Astrocyte of the cerebellum (primary cell): ENCODE measurements at regions not wholly inside any gene's neighbourhood (a gene's known extent, or its start where the extent isn't known, plus 50 kb on each side); places are given as distances from the start of the nearest gene placed in this dataset.

Experiments
- DNase-seq: peaks from one replicate; pipeline ENCODE4 v3.0.0-alpha.2; 2011; ENCODE audit warnings: low read depth
- H3K4me3 ChIP-seq: 2 replicates; pipeline ENCODE4 v1.5.1; 2011; ENCODE audit warnings: mild to moderate bottlenecking, low read depth, low read length, moderate library complexity
- CTCF ChIP-seq: IDR thresholded peaks from 2 replicates; pipeline ENCODE4 v1.5.1; 2012; ENCODE audit warnings: low read length, low read depth, moderate library complexity, mild to moderate bottlenecking; ENCODE audit errors: missing control alignments
- in situ Hi-C: cut with HindIII; loops from 2 replicates; pipeline ENCODE4 v1.10.0; 2017; ENCODE audit warnings: low sequenced_read_pairs

GRCh38 chr3:141814375-141814774 is 51.2 kb downstream of the GRK7 start:
- no peak overlapping the region for H3K4me3 ChIP-seq
- no peak for DNase-seq
- no peak for TF ChIP-seq CTCF
- in situ Hi-C loops = no loop called here

- no peak for TF ChIP-seq CTCF
- H3K4me3 ChIP-seq = no peak overlapping the region
- no peak for DNase-seq
- in situ Hi-C loops = no loop called here
Measured at GRCh38 chr3:141815667-141816066, 52.5 kb downstream of the GRK7 start.

- TF ChIP-seq CTCF = no peak
- in situ Hi-C loops = no loop called here
- no peak for DNase-seq
- H3K4me3 ChIP-seq = no peak overlapping the region
Measured at GRCh38 chr3:141816958-141817357, 53.8 kb downstream of the GRK7 start.

- no peak for DNase-seq
- in situ Hi-C loops = loop anchor here (5.0 kb wide), 1 partner anchor 48 kb away; no protein-coding TSS in a partner anchor
- no peak overlapping the region for H3K4me3 ChIP-seq
- no peak for TF ChIP-seq CTCF
Measured at GRCh38 chr3:141825216-141826011, 51.0 kb upstream of the ATP1B3 start.
